ENCODE measurements at regions not wholly inside any gene's neighbourhood (a gene's known extent, or its start where the extent isn't known, plus 50 kb on each side); places are given as distances from the start of the nearest gene placed in this dataset.
"Not testable (repeated sequence)": the region's sequence is repeated elsewhere in the genome, so short reads cannot be mapped to it uniquely, and the experiment has no call there.

DNA sequence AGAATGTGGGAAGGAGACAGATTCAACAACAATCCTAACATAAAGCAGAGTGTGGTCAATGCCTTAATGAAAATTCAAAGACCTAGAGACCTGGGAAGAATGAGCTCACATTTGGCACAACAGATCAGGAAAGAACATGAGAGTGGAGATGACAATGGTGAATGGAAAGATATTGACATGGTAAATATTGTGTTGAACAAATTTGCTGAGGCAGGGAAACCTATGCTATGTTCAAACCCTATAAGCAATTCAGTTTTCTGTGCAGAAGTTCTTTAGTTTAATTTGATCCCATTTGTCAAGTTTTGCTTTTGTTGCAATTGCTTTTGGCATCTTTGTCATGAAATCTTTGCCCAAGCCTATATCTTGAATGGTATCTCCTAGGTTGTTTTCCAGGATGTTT, 199.4 kb upstream of the LRRTM4 start:
- TF ChIP-seq EZH2 (IDR thresholded peaks at IDR 0.05; ENCODE audit: low read depth) = no peak
- TF ChIP-seq, protein P1, sequence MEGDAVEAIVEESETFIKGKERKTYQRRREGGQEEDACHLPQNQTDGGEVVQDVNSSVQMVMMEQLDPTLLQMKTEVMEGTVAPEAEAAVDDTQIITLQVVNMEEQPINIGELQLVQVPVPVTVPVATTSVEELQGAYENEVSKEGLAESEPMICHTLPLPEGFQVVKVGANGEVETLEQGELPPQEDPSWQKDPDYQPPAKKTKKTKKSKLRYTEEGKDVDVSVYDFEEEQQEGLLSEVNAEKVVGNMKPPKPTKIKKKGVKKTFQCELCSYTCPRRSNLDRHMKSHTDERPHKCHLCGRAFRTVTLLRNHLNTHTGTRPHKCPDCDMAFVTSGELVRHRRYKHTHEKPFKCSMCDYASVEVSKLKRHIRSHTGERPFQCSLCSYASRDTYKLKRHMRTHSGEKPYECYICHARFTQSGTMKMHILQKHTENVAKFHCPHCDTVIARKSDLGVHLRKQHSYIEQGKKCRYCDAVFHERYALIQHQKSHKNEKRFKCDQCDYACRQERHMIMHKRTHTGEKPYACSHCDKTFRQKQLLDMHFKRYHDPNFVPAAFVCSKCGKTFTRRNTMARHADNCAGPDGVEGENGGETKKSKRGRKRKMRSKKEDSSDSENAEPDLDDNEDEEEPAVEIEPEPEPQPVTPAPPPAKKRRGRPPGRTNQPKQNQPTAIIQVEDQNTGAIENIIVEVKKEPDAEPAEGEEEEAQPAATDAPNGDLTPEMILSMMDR (conservative IDR thresholded peaks at IDR 0.05) = no peak
- H4K20me1 ChIP-seq (ENCODE audit: insufficient read depth) = no peaks in the 10 kb centered on the region
- no peaks in the 10 kb centered on the region for H3K4me1 ChIP-seq (replicated peaks; ENCODE audit: insufficient read depth)
- no peaks in the 10 kb centered on the region for H3K9me3 ChIP-seq (ENCODE audit: insufficient read depth, low read depth)
- no peak for DNase-seq
- ChIA-PET CTCF (no interaction called here), POLR2A (ENCODE audit: unreplicated experiment) (no interaction called here)
- BruUV-seq (replicated peaks) = no TSS peak
- H3K4me2 ChIP-seq = no peak overlapping the region
- H3K27ac ChIP-seq = no peak overlapping the region
- intact Hi-C loops (cut with micrococcal nuclease; ENCODE audit: unreplicated experiment) = no loop called here
- H3F3A ChIP-seq (ENCODE audit: insufficient read depth, low read depth) = no peaks in the 10 kb centered on the region
- no peaks in the 10 kb centered on the region for H3K9me2 ChIP-seq (ENCODE audit: insufficient read depth)
- H3K4me3 ChIP-seq = no peak overlapping the region
- H2AFZ ChIP-seq = no peak overlapping the region
- H3K27me3 ChIP-seq (ENCODE audit: insufficient read depth, low read depth) = no peaks in the 10 kb centered on the region
- H3K36me3 ChIP-seq (ENCODE audit: low read depth) = no peaks in the 10 kb centered on the region
- no peaks in the 10 kb centered on the region for H3K79me2 ChIP-seq (ENCODE audit: low read depth)

DNA sequence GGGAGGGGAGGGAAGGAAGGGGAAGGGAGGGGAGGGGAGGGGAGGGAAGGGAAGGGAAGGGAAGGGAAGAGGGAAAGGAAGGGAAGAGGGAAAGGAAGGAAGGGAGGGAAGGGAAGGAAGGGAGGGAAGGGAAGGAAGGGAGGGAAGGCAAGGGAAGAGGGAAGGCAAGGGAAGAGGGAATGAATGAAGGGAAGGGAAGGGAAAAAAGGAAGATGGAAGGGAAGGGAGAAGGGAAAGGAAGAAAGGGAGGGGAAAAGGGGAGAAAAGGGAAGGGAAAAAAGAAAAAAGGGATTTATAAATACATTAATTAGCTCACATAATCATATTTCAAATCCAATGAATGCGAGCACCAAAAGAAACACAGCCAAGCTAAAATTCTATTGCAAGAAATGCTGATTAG, 202.9 kb upstream of the LRRTM4 start:
- Histone ChIP-seq H3F3A (ENCODE audit: insufficient read depth, low read depth) (no peaks in the 10 kb centered on the region), H4K20me1 (ENCODE audit: insufficient read depth) (no peaks in the 10 kb centered on the region), H3K4me2 (no peak overlapping the region), H3K79me2 (ENCODE audit: low read depth) (no peaks in the 10 kb centered on the region), H2AFZ (no peak overlapping the region), H3K27me3 (ENCODE audit: insufficient read depth, low read depth) (no peaks in the 10 kb centered on the region), H3K9me3 (ENCODE audit: insufficient read depth, low read depth) (no peaks in the 10 kb centered on the region), H3K9me2 (ENCODE audit: insufficient read depth) (no peaks in the 10 kb centered on the region), H3K4me1 (replicated peaks; ENCODE audit: insufficient read depth) (no peaks in the 10 kb centered on the region), H3K27ac (no peak overlapping the region), H3K36me3 (ENCODE audit: low read depth) (no peaks in the 10 kb centered on the region), H3K4me3 (no peak overlapping the region)
- intact Hi-C loops (cut with micrococcal nuclease; ENCODE audit: unreplicated experiment) = no loop called here
- DNase-seq = no peak
- ChIA-PET CTCF (no interaction called here), POLR2A (ENCODE audit: unreplicated experiment) (no interaction called here)
- BruUV-seq (replicated peaks) = no TSS peak
- TF ChIP-seq EZH2 (IDR thresholded peaks at IDR 0.05; ENCODE audit: low read depth) = no peak
- TF ChIP-seq, protein P1 (conservative IDR thresholded peaks at IDR 0.05) = no peak

DNA sequence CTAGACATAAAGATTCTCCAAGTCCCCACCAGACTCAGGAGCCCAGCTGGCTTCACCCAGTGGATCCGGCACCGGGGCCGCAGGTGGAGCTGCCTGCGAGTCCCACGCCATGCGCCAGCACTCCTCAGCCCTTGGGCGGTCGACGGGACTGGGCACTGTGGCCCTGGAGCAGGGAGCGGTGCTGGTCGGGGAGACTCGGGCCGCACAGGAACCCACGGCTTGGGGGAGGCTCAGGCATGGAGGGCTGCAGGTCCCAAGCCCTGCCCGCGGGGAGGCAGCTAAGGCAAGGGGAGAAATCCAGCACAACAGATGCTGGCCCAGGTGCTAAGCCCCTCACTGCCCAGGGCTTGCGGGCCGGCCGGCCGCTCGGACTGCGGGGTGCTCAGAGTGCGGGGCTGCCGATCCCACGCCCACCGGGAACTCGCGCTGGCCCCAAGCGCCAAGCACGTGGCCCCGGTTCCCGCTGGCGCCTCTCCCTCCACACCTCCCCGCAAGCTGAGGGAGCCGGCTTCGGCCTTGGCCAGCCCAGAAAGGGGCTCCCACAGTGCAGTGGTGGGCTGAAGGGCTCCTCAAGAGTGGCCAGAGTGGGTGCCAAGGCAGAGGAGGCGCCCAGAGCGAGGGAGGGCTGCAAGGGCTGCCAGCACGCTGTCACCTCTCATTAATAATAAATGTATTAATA, 212.6 kb upstream of the LRRTM4 start:
- DNase-seq; H3K9me3 ChIP-seq (ENCODE audit: insufficient read depth, low read depth); CTCF ChIA-PET; H3K4me1 ChIP-seq (replicated peaks; ENCODE audit: insufficient read depth); H3K36me3 ChIP-seq (ENCODE audit: low read depth); POLR2A ChIA-PET (ENCODE audit: unreplicated experiment); intact Hi-C loops (cut with micrococcal nuclease; ENCODE audit: unreplicated experiment); H3K4me2 ChIP-seq; H2AFZ ChIP-seq; H3K27me3 ChIP-seq (ENCODE audit: insufficient read depth, low read depth); H4K20me1 ChIP-seq (ENCODE audit: insufficient read depth); H3K79me2 ChIP-seq (ENCODE audit: low read depth); H3K9me2 ChIP-seq (ENCODE audit: insufficient read depth); H3K27ac ChIP-seq; H3K4me3 ChIP-seq; BruUV-seq (replicated peaks); H3F3A ChIP-seq (ENCODE audit: insufficient read depth, low read depth): not testable (repeated sequence)

DNA sequence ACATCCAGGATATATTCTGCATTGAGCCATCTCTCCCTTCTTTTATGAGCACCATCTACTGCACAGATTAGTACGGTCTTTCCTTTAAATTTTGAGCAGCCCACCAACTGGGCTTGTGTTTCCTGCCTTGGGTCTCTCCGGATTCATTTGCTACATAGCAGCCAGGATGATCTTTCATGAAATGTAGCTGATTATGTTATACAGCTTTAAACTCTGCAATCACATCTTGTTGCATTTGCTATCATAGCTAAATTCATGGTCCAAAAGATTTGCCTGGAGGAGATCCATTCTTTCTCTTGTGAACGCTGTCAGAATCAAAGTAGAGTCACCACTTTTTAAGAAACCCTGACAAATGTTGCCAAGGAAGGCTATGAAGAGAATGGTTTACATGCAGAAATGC, 215.1 kb upstream of the LRRTM4 start:
- intact Hi-C loops (cut with micrococcal nuclease; ENCODE audit: unreplicated experiment) = no loop called here
- Histone ChIP-seq H3K27ac (no peak overlapping the region), H3K4me1 (replicated peaks; ENCODE audit: insufficient read depth) (no peaks in the 10 kb centered on the region), H3K27me3 (ENCODE audit: insufficient read depth, low read depth) (no peaks in the 10 kb centered on the region), H3K9me3 (ENCODE audit: insufficient read depth, low read depth) (no peaks in the 10 kb centered on the region), H3K9me2 (ENCODE audit: insufficient read depth) (no peaks in the 10 kb centered on the region), H3K4me3 (no peak overlapping the region), H3F3A (ENCODE audit: insufficient read depth, low read depth) (no peaks in the 10 kb centered on the region), H3K79me2 (ENCODE audit: low read depth) (no peaks in the 10 kb centered on the region), H3K36me3 (ENCODE audit: low read depth) (no peaks in the 10 kb centered on the region), H4K20me1 (ENCODE audit: insufficient read depth) (no peaks in the 10 kb centered on the region), H3K4me2 (no peak overlapping the region), H2AFZ (no peak overlapping the region)
- ChIA-PET CTCF (no interaction called here), POLR2A (ENCODE audit: unreplicated experiment) (no interaction called here)
- no TSS peak for BruUV-seq (replicated peaks)
- DNase-seq = no peak
- no peak for TF ChIP-seq EZH2 (IDR thresholded peaks at IDR 0.05; ENCODE audit: low read depth)
- TF ChIP-seq, protein P1 (conservative IDR thresholded peaks at IDR 0.05) = no peak

Data from PC-9 (cell line).